ENCODE measurements at regions not wholly inside any gene's neighbourhood (a gene's known extent, or its start where the extent isn't known, plus 50 kb on each side); places are given as distances from the start of the nearest gene placed in this dataset.
"Not testable (repeated sequence)": the region's sequence is repeated elsewhere in the genome, so short reads cannot be mapped to it uniquely, and the experiment has no call there.

DNA sequence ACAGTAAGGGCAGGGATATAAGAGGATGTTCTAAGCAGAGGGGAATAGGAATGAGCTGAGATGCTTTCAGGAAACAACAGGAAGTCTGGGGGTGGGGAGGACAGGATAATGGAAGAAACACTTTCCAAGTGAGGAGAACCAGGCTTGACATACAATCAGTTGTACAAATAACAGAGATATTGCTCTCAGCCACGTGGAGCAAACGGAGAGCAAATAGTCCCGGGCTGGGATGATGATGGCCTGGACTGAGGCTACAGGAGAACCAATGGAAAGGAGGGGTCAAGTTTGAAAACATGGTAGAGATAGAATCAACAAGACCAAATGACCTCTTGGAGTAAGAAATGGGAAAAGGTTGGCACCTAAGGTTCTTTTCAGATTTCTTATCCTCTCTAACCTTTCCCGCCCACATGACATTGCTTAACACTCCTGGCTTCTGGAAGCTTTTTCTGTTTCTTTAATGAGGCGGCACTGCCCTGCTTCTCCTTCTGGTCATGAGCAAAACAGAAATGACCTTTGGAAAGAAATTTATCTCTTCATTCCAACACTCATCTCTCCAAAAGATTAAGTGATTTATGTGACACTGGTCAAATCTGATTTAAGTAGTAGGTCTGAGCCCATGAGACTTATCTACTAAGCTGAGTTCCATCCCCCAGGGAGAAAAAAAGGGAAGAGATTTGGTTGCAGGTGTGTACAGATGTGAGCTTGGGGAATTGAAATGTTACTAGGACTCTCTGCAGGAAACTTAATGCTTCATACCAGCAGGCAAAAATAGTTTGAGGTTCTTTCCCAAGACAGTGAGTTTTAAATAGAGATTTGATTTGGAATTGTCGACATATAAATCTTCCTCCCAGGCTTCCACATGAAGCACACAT is 442.9 kb upstream of the HNRNPA3 start:
- in situ Hi-C loops (cut with HindIII; ENCODE audit: low pct_ligation_motif_present, low pct_unique_long_range_greater_than_20kb, low sequenced_read_pairs), result no loop called here
- DNase-seq, result no peak

DNA sequence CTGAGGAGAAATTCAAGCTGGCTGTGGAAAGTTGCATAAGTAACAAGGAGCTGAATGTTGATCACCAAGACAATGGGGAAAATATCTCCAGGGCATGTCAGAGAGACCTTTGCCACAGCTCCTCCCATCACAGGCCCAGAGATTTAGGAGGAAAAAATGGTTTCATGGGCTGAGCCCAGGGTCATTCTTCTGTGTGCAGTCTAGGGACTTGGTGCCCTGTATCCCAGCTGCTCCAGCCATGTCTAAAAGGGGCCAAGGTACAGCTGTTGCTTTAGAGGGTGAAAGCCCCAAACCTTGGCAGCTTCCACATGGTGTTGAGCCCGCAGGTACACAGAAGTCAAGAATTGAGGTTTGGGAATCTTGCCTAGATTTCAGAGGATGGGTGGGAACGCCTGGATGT is 439.8 kb upstream of the HNRNPA3 start:
- in situ Hi-C loops (cut with HindIII; ENCODE audit: low pct_ligation_motif_present, low pct_unique_long_range_greater_than_20kb, low sequenced_read_pairs), result no loop called here
- DNase-seq, result no peak

DNA sequence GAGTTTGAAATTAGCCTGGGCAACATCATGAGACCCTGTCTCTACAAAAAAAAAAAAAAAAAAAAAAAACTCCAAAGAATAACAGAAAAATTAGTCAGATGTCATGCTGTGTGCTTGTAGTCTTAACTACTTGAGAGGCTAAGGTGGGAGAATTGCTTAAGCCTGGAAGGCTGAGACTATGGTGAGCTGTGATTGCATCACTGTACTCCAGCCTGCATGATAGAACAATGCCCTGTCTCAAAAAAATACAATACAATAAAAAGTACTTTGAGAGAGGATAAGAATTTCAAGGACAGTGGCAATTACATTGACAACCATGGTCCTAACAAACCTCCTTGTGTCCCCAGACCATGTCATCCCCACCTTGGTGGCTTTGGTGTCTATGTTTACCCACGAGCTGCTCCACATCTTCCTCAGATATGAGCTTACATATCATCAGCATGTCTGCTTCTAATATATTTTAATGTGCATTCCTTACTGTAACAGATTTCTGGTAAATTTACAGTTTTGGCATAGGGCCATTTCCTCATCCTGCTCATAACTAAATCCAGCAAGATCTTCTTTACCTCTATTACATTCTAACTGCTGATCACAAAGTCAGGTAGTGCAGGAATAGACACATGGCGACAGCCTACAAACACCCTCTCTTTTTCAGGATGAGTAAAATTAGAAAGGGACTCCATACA is 437.7 kb upstream of the HNRNPA3 start:
- in situ Hi-C loops (cut with HindIII; ENCODE audit: low pct_ligation_motif_present, low pct_unique_long_range_greater_than_20kb, low sequenced_read_pairs), result no loop called here
- no peak for DNase-seq

DNA sequence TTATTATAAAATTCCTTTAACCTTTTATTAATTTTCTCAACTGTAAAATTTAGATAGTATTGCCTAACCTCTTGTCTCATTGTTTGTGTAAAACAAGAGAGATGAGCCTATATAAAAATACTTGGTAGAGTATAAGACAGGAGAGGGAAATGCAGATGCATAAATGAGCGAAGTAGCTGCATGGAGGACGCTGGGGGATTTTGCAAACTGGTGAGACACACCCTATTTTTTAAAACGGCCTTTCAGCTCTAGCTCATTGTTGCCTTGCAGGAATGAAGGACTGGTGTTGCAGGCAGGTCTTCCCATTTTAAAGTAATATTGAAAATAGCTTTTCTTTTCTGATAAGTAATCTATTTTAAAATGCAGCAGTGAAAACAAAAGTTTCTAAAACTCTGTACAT is 435.3 kb upstream of the HNRNPA3 start:
- in situ Hi-C loops (cut with HindIII; ENCODE audit: low pct_ligation_motif_present, low pct_unique_long_range_greater_than_20kb, low sequenced_read_pairs), result no loop called here

DNA sequence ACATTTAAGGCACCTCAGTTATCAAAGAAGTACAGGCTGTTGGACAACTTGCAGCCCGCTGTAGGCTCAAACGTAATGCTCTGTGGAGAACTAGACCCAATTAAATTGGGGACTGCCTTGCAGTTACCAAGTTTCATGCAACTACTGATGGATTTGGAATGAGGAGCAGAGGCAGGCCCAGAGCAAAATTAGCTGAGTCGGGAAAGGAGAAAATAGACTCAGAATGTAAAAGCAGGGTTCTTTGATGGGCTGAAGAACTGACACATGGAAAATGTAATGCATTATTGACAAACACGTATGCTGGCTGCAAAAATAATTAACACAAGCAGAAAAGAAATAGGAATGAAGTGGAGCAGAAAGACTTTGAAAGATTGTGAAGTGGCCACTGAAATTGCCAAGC is 432.7 kb upstream of the HNRNPA3 start:
- in situ Hi-C loops (cut with HindIII; ENCODE audit: low pct_ligation_motif_present, low pct_unique_long_range_greater_than_20kb, low sequenced_read_pairs), result no loop called here
- no peak for DNase-seq

More for the DNA sequence above, 435.3 kb upstream of the HNRNPA3 start:
- no peak for DNase-seq

DNA sequence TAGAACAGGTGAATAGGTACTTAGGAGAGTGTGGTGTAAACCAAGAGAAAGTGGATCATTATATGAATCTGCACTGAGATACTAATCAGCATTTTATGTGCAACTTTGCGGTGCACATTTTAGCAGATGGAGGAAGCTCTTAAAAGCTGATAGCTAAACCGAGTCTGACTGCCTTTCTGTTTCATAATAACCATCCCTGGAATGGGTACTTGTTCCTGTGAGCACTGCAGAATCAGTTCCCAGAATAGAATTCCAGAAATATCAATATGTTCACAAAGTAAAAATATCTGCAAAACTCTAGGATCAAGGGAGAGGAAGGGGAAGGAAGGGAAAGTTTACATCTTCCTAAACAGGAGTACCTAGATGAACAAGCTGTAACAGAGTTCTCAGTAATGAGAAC is 432.2 kb upstream of the HNRNPA3 start:
- DNase-seq, result no peak
- in situ Hi-C loops (cut with HindIII; ENCODE audit: low pct_ligation_motif_present, low pct_unique_long_range_greater_than_20kb, low sequenced_read_pairs), result no loop called here

DNA sequence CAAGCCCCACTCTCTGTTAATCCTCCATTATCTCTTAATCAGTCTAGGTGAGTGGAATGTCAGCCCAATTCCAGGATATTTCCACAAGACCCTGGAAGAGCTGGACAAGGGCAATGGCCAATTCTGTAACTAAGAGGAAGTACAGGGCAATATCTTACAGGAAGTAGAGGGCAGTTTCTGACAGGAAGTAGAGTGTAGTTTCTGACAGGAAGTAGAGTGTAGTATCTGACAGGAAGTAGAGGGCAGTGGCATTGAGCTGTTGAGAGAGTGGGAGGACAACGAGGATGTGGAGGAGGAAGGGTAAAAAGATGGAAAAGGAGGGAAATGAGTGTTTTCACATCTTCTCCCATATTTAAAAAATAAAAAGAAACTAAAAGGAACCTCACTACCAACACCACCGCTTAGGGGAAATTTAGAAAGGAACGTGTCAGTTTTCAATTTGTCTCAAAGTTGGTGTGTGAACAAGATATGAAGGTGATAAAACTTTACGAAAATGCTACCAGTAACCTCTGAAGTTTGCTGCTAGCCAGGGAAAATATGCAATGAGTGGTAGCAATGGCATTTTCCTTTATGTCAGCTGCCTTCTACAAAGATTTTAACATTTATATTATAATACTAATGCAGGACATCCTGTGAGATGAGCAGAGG is 430.9 kb upstream of the HNRNPA3 start:
- in situ Hi-C loops (cut with HindIII; ENCODE audit: low pct_ligation_motif_present, low pct_unique_long_range_greater_than_20kb, low sequenced_read_pairs), result no loop called here
- DNase-seq, result no peak

DNA sequence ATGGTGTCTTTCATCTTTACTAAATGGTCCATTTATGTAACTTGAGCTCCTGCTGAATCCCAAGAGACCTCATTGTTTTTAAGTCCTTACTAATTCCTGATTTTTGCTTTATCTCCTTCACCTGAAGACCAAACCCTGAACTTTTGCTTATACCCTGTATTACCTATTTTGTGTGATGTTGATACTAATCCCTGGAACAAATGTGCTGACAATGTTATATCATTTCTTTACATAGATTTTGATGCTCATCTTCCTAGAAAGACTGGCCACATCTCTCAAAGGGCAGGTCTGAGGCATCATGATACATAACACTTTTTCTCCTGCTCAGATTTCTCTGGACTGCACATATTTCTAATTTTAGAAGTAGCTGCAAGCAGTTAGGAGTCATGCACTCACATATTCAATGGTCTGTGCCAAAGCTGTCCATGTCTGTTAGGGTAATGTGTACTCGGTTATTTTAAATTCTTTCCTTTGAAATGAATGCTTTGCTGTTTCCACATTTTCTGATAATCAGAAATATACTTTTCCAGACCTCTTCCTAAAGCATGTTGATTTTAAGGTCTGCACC is 427.9 kb upstream of the HNRNPA3 start:
- DNase-seq, result no peak
- in situ Hi-C loops (cut with HindIII; ENCODE audit: low pct_ligation_motif_present, low pct_unique_long_range_greater_than_20kb, low sequenced_read_pairs), result no loop called here

DNA sequence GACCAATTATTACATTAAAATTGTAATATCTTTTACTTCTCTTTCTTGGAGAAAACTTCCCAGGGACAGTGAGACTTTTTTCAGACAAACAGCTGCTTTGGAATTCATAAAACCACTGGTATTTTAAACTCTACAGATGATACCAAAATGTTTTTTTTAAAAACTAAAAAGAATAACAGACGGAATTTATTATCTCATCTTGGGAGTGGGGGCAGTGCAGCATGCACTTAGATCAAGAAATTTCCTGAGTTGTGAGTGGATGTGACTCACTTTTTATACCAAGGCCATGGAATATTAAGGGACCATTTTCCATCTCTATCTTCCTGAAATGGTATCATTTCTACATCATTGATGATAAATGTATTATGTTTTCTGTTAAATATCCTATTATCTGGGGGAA is 422.8 kb upstream of the HNRNPA3 start:
- no peak for DNase-seq
- in situ Hi-C loops (cut with HindIII; ENCODE audit: low pct_ligation_motif_present, low pct_unique_long_range_greater_than_20kb, low sequenced_read_pairs), result no loop called here

DNA sequence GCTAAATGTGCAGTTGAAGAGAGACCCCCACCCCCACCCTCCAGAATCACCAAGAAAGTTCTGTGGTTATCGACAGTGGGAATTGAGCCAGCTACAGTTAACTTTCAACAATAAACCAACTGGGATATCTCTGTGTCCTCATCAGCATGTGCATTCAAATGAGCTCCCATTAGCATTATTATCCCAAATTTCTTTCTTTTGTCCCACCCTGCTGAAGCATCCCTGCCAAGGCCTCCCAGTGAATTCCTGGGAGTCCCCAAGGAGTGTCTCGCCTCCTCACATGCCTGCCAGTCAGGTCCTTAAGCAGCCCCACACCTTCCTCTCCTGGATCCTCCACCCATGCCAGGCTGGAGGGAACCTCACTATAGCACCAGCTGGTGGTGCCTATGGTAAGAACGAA is 422.1 kb upstream of the HNRNPA3 start:
- in situ Hi-C loops (cut with HindIII; ENCODE audit: low pct_ligation_motif_present, low pct_unique_long_range_greater_than_20kb, low sequenced_read_pairs), result no loop called here
- DNase-seq, result no peak

DNA sequence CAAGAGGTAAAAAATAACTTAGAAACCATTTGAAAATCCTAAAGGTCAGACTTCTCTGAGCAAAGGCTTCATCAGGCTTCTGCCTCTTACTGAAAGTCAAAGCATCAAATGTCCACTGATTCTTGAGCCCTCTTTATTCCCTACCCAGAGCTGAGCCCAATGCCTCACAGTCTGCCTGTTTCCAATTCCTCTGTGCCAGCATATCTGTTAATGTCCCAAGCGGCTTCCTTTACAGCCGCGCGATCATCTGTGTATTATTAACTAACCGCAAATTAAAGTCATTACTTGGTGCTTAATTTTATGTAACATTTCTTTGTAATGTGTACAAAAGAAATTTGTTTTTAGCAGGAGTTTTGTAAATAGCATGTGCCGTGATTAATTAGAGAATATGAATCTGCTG is 418.8 kb upstream of the HNRNPA3 start:
- in situ Hi-C loops (cut with HindIII; ENCODE audit: low pct_ligation_motif_present, low pct_unique_long_range_greater_than_20kb, low sequenced_read_pairs), result no loop called here
- DNase-seq, result no peak

DNA sequence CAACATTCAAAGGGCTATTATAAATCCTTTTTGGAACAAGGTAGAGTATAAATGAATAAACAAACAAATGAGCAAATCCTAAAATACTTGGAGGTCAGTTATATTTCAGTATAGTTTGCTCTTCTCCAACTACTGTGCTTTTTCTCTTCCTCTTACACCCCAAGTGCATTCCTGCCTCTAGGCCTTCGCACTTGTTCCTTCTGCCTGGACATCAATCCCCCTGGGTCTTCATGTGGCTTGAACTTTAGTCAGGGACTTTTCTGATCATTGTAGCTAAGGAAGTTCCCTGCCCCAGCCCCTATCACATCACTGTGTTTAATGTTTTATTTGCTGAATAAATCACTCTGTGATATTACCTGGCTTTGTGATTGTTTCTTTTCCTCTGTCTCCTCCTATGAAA is 418.2 kb upstream of the HNRNPA3 start:
- in situ Hi-C loops (cut with HindIII; ENCODE audit: low pct_ligation_motif_present, low pct_unique_long_range_greater_than_20kb, low sequenced_read_pairs), result no loop called here
- DNase-seq, result no peak

DNA sequence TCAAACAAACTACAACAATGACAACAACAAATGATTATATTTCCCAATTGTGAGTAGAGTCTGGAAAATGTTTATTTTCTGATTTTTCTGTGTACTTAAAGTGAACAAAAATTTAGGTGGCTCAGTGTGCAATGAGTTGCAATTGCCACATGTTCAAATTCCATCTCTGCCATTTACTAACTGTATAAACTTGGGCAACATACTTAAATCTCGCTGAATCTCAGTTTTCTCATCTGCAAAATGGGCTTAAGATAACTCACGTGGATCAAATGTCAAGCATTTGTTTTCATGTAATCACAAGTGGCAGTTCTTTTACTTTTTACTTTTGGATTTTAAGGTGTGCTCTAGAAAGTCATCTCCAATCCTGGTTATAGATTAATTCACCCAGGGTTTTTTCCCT is 416.8 kb upstream of the HNRNPA3 start:
- DNase-seq, result no peak
- in situ Hi-C loops (cut with HindIII; ENCODE audit: low pct_ligation_motif_present, low pct_unique_long_range_greater_than_20kb, low sequenced_read_pairs), result no loop called here

DNA sequence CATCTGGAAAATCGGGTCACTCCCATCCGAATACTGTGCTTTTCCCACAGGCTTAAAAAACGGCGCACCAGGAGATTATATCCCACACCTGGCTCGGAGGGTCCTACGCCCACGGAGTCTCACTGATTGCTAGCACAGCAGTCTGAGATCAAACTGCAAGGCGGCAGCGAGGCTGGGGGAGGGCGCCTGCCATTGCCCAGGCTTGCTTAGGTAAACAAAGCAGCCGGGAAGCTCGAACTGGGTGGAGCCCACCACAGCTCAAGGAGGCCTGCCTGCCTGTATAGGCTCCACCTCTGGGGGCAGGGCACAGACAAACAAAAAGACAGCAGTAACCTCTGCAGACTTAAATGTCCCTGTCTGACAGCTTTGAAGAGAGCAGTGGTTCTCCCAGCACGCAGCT is 415.9 kb upstream of the HNRNPA3 start:
- not testable (repeated sequence) for DNase-seq

DNA sequence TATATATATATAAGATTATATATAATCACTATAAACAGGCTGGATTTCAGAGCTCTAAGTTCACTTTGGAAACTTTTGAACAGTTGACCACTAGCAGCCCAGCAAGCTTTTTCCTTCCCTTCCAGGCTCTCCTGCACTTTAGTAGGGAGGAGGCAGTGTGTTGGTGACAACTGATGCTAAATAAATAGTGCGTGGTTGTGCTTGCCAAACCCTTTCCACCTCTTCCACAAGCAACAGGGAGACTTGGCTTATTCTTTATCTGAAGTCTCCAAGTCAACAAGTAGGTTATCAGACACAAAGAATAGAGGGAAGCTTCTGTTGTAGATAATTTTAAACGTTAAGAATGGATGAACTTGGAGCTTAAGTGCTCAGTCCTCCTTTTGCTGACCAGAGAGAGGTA is 408.2 kb upstream of the HNRNPA3 start:
- in situ Hi-C loops (cut with HindIII; ENCODE audit: low pct_ligation_motif_present, low pct_unique_long_range_greater_than_20kb, low sequenced_read_pairs), result no loop called here

More for the DNA sequence above, 415.9 kb upstream of the HNRNPA3 start:
- in situ Hi-C loops (cut with HindIII; ENCODE audit: low pct_ligation_motif_present, low pct_unique_long_range_greater_than_20kb, low sequenced_read_pairs), result not testable (repeated sequence)

DNA sequence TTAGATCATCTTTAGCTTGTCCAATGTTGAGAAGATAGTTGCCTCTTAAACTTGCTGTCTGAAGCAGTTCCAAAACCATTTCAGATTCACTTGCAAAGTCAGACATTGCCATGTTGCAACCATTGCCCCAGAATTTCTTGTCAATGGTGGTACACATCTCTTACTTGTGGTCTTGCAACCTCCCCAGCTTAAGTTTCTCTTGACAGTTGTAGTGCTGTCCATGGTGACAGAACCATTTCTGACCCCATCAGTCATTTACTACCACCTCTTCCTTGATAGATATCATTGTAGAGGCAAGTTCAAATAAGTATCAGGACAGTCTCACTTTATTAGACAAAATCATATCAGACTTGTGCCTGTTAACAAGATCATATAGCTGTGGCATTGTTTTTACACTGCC is 407.2 kb upstream of the HNRNPA3 start:
- in situ Hi-C loops (cut with HindIII; ENCODE audit: low pct_ligation_motif_present, low pct_unique_long_range_greater_than_20kb, low sequenced_read_pairs), result no loop called here
- DNase-seq, result no peak

More for the DNA sequence above, 408.2 kb upstream of the HNRNPA3 start:
- no peak for DNase-seq

DNA sequence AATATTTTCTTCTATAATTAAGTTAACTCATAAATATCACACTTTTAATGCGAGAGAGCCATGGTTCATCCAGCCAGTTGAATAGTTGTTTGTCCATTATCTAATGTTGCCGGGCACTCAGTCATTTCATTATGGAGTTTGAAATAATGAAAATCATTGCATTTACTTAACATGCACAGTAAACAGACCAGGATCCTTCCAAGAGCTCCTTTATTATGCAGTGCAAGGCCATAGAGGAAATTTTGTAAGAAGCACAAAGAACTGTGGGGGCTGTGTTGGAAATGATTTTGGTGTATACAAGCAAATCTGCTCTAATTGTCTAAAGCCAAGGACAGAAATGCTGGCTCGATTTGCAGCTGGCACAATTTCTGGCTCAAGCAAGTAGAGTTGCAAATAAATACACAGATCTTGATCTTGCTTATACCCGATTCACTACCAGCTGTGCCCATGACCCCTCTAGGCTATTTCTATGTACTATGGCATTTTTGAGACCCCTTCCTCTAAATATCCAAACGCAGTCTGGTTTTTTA is 400.3 kb upstream of the HNRNPA3 start:
- in situ Hi-C loops (cut with HindIII; ENCODE audit: low pct_ligation_motif_present, low pct_unique_long_range_greater_than_20kb, low sequenced_read_pairs), result no loop called here
- no peak for DNase-seq

DNA sequence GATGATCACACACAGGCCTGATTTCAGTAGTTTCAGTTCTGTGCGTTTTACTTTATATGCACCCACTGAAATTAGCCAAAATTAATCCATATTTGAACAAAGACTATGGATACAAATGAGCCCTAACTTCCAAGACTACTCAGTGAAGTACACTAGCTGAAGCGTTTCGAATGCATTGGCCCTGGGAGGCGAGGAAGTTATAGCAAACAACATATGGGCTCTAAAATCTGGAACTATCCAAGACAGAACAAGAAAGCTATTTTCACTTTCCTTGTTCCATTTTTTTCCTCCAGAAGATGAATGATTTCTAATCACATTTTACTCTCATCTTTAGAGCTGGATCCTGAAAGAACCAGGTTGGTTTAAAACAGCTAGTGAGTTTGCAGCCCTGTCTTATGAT is 399.4 kb upstream of the HNRNPA3 start:
- in situ Hi-C loops (cut with HindIII; ENCODE audit: low pct_ligation_motif_present, low pct_unique_long_range_greater_than_20kb, low sequenced_read_pairs), result no loop called here

DNA sequence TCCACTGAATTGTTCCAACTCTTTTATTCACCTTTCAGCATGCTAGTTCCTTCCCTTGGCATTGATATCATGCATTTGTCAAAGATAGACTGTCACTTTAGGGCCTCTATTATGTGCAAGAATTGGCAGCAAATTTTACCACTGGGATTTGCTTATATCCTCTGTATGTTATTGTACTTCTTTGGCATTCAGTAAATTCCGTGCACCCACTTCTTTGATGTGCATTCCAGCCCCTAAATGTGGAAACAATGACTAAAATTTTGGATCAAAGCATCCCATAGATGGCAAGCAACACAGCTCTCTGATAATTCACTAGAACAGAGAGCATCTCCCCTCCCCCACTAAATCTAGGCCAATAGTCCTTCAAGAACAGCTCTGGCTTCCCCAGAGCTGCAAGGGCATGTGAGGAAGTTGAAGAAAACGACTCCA is 399.0 kb upstream of the HNRNPA3 start:
- in situ Hi-C loops (cut with HindIII; ENCODE audit: low pct_ligation_motif_present, low pct_unique_long_range_greater_than_20kb, low sequenced_read_pairs), result no loop called here
- DNase-seq, result no peak

More for the DNA sequence above, 399.4 kb upstream of the HNRNPA3 start:
- DNase-seq, result no peak
